ENCODE measurements at regions not wholly inside any gene's neighbourhood (a gene's known extent, or its start where the extent isn't known, plus 50 kb on each side); places are given as distances from the start of the nearest gene placed in this dataset.
"Not testable (repeated sequence)": the region's sequence is repeated elsewhere in the genome, so short reads cannot be mapped to it uniquely, and the experiment has no call there.

GRCh38 chr16:5966004-5966403 lies 868.4 kb upstream of the EEF2KMT start:
- no peak for DNase-seq

- no peak for DNase-seq
These were observed 867.7 kb upstream of the EEF2KMT start for GRCh38 chr16:5965321-5965720.

GRCh38 chr16:5951486-5951885 lies 853.9 kb upstream of the EEF2KMT start:
- no peak for DNase-seq

GRCh38 chr16:5944971-5945370 lies 847.4 kb upstream of the EEF2KMT start:
- DNase-seq, result no peak

- DNase-seq, result no peak
These were observed 841.0 kb upstream of the EEF2KMT start for GRCh38 chr16:5938607-5939006.

- no peak for DNase-seq
These were observed 835.3 kb upstream of the EEF2KMT start for GRCh38 chr16:5932906-5933305.

- no peak for DNase-seq
These were observed 831.0 kb upstream of the EEF2KMT start for GRCh38 chr16:5928476-5929065.

GRCh38 chr16:5925850-5926249 lies 828.3 kb upstream of the EEF2KMT start:
- DNase-seq, result no peak

- DNase-seq, result no peak
These were observed 825.1 kb upstream of the EEF2KMT start for GRCh38 chr16:5922686-5923085.

- no peak for DNase-seq
These were observed 821.1 kb upstream of the EEF2KMT start for GRCh38 chr16:5918567-5919130.

- DNase-seq, result no peak
These were observed 820.0 kb upstream of the EEF2KMT start for GRCh38 chr16:5917436-5918195.

GRCh38 chr16:5916711-5917191 lies 819.2 kb upstream of the EEF2KMT start:
- no peak for DNase-seq

- no peak for DNase-seq
These were observed 813.6 kb upstream of the EEF2KMT start for GRCh38 chr16:5911241-5911640.

GRCh38 chr16:5909556-5909955 lies 812.0 kb upstream of the EEF2KMT start:
- DNase-seq, result not testable (repeated sequence)

- no peak for DNase-seq
These were observed 809.9 kb upstream of the EEF2KMT start for GRCh38 chr16:5907544-5907943.

GRCh38 chr16:5906351-5906750 lies 808.8 kb upstream of the EEF2KMT start:
- no peak for DNase-seq

- no peak for DNase-seq
These were observed 808.3 kb upstream of the EEF2KMT start for GRCh38 chr16:5905935-5906334.

GRCh38 chr16:5903832-5904231 lies 806.2 kb upstream of the EEF2KMT start:
- DNase-seq, result no peak

GRCh38 chr16:5903153-5903552 lies 805.6 kb upstream of the EEF2KMT start:
- no peak for DNase-seq

GRCh38 chr16:5900046-5900445 lies 802.5 kb upstream of the EEF2KMT start:
- no peak for DNase-seq

GRCh38 chr16:5895976-5896375 lies 798.4 kb upstream of the EEF2KMT start:
- peak; percentile 19 for DNase-seq

GRCh38 chr16:5895137-5895536 lies 797.5 kb upstream of the EEF2KMT start:
- no peak for DNase-seq

GRCh38 chr16:5891296-5891695 lies 793.7 kb upstream of the EEF2KMT start:
- no peak for DNase-seq

- DNase-seq, result no peak
These were observed 787.9 kb upstream of the EEF2KMT start for GRCh38 chr16:5885521-5885920.
